ENCODE measurements at regions not wholly inside any gene's neighbourhood (a gene's known extent, or its start where the extent isn't known, plus 50 kb on each side); places are given as distances from the start of the nearest gene placed in this dataset.

DNA sequence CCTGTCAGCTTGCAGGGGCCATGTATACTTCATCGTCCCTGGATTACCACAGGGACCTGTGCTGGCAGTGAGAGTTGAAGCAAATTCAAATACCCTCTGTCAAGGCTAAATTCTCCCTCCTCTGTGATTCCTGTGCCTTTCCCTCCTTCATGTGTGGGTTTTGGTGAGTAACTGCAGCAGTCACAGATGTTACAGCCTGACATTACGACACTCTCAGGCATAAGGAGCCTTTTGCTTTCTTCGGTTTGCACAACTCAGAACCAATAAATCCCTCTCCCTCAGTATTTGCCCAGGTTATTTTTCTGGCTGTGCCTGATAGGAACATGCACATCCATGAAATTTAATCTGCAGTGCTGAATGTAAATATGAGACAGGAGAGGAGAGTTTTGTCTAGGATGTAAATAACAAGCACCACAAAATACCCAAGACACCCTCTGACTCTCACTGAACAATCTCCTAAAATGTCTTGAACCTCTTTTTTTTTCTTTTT is 997.2 kb upstream of the GHITM start:
- ChIA-PET POLR2A (no interaction called here), CTCF (no interaction called here)
- Histone ChIP-seq H3K4me3 (replicated peaks in 1 of 3; ENCODE audit: insufficient read depth in 1 of 3, low read depth in 1 of 3, low read length in 3 of 3) (no peak overlapping the region), H3K9ac (replicated peaks; ENCODE audit: extremely low read depth, insufficient read depth, low read length) (no peak overlapping the region), H4K20me1 (replicated peaks; ENCODE audit: control insufficient read depth, extremely low read depth, insufficient read depth, low read length) (no peaks in the 10 kb centered on the region), H3K9me1 (replicated peaks; ENCODE audit: control insufficient read depth, extremely low read depth, insufficient read depth, low read length) (no peaks in the 10 kb centered on the region), H3K4me1 (ENCODE audit: control insufficient read depth, extremely low read depth, insufficient read depth, low read length) (no peaks in the 10 kb centered on the region), H3K9me3 (replicated peaks; ENCODE audit: control insufficient read depth, insufficient read depth, low read length) (no peaks in the 10 kb centered on the region), H3K4me2 (ENCODE audit: insufficient read depth, low read length) (no peak overlapping the region), H3K79me2 (ENCODE audit: control insufficient read depth, insufficient read depth, low read length) (no peaks in the 10 kb centered on the region), H3K27me3 (ENCODE audit: control insufficient read depth in 2 of 2, insufficient read depth in 2 of 2, low read length in 2 of 2) (no peaks in the 10 kb centered on the region), H3K27ac (ENCODE audit: insufficient read depth, low read depth, low read length) (no peak overlapping the region), H3K36me3 (ENCODE audit: control insufficient read depth in 2 of 2, extremely low read depth in 1 of 2, insufficient read depth in 2 of 2, low read length in 2 of 2) (no peaks in the 10 kb centered on the region), H2AFZ (ENCODE audit: low read depth, low read length) (no peak overlapping the region)
- intact Hi-C loops (cut with micrococcal nuclease) = no loop called here
- DNase-seq (ENCODE audit: low read depth, low spot score) = no peak
- dilution Hi-C loops (cut with MboI; ENCODE audit: extremely low pct_ligation_motif_present, low sequenced_read_pairs) = no loop called here
- no TSS peak for BruUV-seq (replicated peaks)
- TF ChIP-seq, protein P1, sequence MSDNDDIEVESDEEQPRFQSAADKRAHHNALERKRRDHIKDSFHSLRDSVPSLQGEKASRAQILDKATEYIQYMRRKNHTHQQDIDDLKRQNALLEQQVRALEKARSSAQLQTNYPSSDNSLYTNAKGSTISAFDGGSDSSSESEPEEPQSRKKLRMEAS (IDR thresholded peaks at IDR 0.05; ENCODE audit: insufficient read depth, insufficient read length) = no peak
- TF ChIP-seq EZH2 (IDR thresholded peaks at IDR 0.05; ENCODE audit: borderline replicate concordance, low read depth, low read length, severe bottlenecking) (no peak), GATA2 (IDR thresholded peaks at IDR 0.05; ENCODE audit: insufficient read depth, insufficient read length, low read depth, low read length) (no peak), FOS (IDR thresholded peaks at IDR 0.05; ENCODE audit: borderline replicate concordance, insufficient read depth, low read length) (no peak), JUN (IDR thresholded peaks at IDR 0.05; ENCODE audit: borderline replicate concordance, insufficient read depth, insufficient read length, low read depth) (no peak), POLR2A (IDR thresholded peaks at IDR 0.05; ENCODE audit: low read depth, low read length) (no peak), POLR2AphosphoS5 (IDR thresholded peaks at IDR 0.05; ENCODE audit: insufficient read depth, low read depth, low read length) (no peak), MYC (IDR thresholded peaks at IDR 0.05; ENCODE audit: low read depth, low read length) (no peak)
- TF ChIP-seq, protein P2, sequence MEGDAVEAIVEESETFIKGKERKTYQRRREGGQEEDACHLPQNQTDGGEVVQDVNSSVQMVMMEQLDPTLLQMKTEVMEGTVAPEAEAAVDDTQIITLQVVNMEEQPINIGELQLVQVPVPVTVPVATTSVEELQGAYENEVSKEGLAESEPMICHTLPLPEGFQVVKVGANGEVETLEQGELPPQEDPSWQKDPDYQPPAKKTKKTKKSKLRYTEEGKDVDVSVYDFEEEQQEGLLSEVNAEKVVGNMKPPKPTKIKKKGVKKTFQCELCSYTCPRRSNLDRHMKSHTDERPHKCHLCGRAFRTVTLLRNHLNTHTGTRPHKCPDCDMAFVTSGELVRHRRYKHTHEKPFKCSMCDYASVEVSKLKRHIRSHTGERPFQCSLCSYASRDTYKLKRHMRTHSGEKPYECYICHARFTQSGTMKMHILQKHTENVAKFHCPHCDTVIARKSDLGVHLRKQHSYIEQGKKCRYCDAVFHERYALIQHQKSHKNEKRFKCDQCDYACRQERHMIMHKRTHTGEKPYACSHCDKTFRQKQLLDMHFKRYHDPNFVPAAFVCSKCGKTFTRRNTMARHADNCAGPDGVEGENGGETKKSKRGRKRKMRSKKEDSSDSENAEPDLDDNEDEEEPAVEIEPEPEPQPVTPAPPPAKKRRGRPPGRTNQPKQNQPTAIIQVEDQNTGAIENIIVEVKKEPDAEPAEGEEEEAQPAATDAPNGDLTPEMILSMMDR (IDR thresholded peaks at IDR 0.05; ENCODE audit: extremely low read depth in 1 of 2, insufficient read depth in 1 of 2, low read depth in 1 of 2, low read length in 2 of 2) = no peak
- FAIRE-seq = no peak

All from endothelial cell of umbilical vein (primary cell).